ENCODE measurements at regions not wholly inside any gene's neighbourhood (a gene's known extent, or its start where the extent isn't known, plus 50 kb on each side); places are given as distances from the start of the nearest gene placed in this dataset.

GRCh38 chr15:66981771-66982170, 83.6 kb upstream of the SMAD3 start:
- no peak for TF ChIP-seq CTCF (IDR thresholded peaks at IDR 0.05; ENCODE audit: control insufficient read depth, insufficient read depth, low read depth, low read length, missing control alignments)
- DNase-seq (ENCODE audit: low read depth) = no peak
- no peak overlapping the region for H3K4me3 ChIP-seq (ENCODE audit: control insufficient read depth, low read depth, low read length)

GRCh38 chr15:66982250-66982649, 83.2 kb upstream of the SMAD3 start:
- H3K4me3 ChIP-seq (ENCODE audit: control insufficient read depth, low read depth, low read length) = no peak overlapping the region
- no peak for TF ChIP-seq CTCF (IDR thresholded peaks at IDR 0.05; ENCODE audit: control insufficient read depth, insufficient read depth, low read depth, low read length, missing control alignments)
- no peak for DNase-seq (ENCODE audit: low read depth)

GRCh38 chr15:66982816-66983215, 82.6 kb upstream of the SMAD3 start:
- no peak for DNase-seq (ENCODE audit: low read depth)
- H3K4me3 ChIP-seq (ENCODE audit: control insufficient read depth, low read depth, low read length) = no peak overlapping the region
- no peak for TF ChIP-seq CTCF (IDR thresholded peaks at IDR 0.05; ENCODE audit: control insufficient read depth, insufficient read depth, low read depth, low read length, missing control alignments)

GRCh38 chr15:66985653-66986052, 79.7 kb upstream of the SMAD3 start:
- DNase-seq (ENCODE audit: low read depth) = no peak
- TF ChIP-seq CTCF (IDR thresholded peaks at IDR 0.05; ENCODE audit: control insufficient read depth, insufficient read depth, low read depth, low read length, missing control alignments) = no peak
- H3K4me3 ChIP-seq (ENCODE audit: control insufficient read depth, low read depth, low read length) = no peak overlapping the region

- no peak for TF ChIP-seq CTCF (IDR thresholded peaks at IDR 0.05; ENCODE audit: control insufficient read depth, insufficient read depth, low read depth, low read length, missing control alignments)
- no peak overlapping the region for H3K4me3 ChIP-seq (ENCODE audit: control insufficient read depth, low read depth, low read length)
- no peak for DNase-seq (ENCODE audit: low read depth)
These were observed 78.5 kb upstream of the SMAD3 start for GRCh38 chr15:66986951-66987350.

GRCh38 chr15:66993090-66993489, 72.3 kb upstream of the SMAD3 start:
- H3K4me3 ChIP-seq (ENCODE audit: control insufficient read depth, low read depth, low read length) = no peak overlapping the region
- TF ChIP-seq CTCF (IDR thresholded peaks at IDR 0.05; ENCODE audit: control insufficient read depth, insufficient read depth, low read depth, low read length, missing control alignments) = no peak
- DNase-seq (ENCODE audit: low read depth) = no peak
